ENCODE measurements at regions not wholly inside any gene's neighbourhood (a gene's known extent, or its start where the extent isn't known, plus 50 kb on each side); places are given as distances from the start of the nearest gene placed in this dataset.

- TF ChIP-seq CTCF (IDR thresholded peaks at IDR 0.05; ENCODE audit: low read depth, low read length) (no peak), POLR2A (IDR thresholded peaks at IDR 0.05; ENCODE audit: extremely low read depth, insufficient read length) (no peak), MAX (IDR thresholded peaks at IDR 0.05; ENCODE audit: low read depth, low read length) (no peak), MYC (IDR thresholded peaks at IDR 0.05; ENCODE audit: low read depth, low read length) (no peak)
Observed at GRCh38 chr3:18119866-18120265, 305.3 kb downstream of the SATB1 start.

All from NB4 (cell line).